ENCODE measurements at regions not wholly inside any gene's neighbourhood (a gene's known extent, or its start where the extent isn't known, plus 50 kb on each side); places are given as distances from the start of the nearest gene placed in this dataset.
"Not testable (repeated sequence)": the region's sequence is repeated elsewhere in the genome, so short reads cannot be mapped to it uniquely, and the experiment has no call there.

DNA sequence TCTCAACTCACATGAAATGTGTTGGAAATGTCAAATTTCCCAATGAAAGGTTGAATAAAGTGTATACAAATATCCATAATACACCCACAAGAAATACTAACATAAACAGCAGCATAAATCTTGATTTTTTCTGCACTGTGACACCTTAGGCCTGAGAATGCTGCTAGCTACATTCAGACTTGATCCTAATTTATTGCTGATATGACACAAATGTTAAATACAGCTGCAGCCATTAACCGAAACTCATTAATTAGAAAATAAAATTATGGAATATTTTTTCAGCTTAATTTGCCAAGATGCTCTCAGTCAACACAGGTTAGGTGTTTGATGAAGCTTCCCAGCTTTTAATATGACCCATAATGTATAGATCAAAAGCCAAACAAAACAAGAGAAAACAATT, 914.3 kb upstream of the C9orf72 start:
- H3K4me1 ChIP-seq: no peaks in the 10 kb centered on the region
- H3K4me3 ChIP-seq (ENCODE audit: low read depth, low read length): no peak overlapping the region
- DNase-seq: no peak
- no peaks in the 10 kb centered on the region for H3K9me3 ChIP-seq
- H3K36me3 ChIP-seq: no peaks in the 10 kb centered on the region
- no peak for TF ChIP-seq CTCF (IDR thresholded peaks at IDR 0.05; ENCODE audit: low read depth, low read length)
- H3K27me3 ChIP-seq: no peaks in the 10 kb centered on the region

DNA sequence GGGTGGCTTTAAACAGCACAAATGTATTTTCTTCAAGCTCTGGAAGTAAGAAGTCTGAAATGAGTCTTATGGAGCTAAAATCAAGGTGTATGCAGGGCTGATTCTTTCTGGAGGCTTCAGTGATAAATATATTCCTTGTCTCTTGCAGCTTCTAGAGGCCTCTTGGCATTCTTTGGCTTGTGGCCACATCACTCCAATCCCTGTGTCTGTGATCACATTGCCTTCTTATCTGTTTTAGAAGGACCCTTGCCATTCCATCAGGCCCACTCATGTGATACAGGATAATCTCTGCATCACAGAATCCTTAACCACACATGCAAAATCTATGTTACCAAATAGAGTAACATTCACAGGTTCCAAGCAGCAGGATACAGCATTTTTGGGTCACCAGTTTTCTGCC, 917.8 kb upstream of the C9orf72 start:
- Histone ChIP-seq H3K9me3 (no peaks in the 10 kb centered on the region), H3K4me3 (ENCODE audit: low read depth, low read length) (no peak overlapping the region), H3K36me3 (no peaks in the 10 kb centered on the region), H3K27me3 (no peaks in the 10 kb centered on the region), H3K4me1 (no peaks in the 10 kb centered on the region)
- TF ChIP-seq CTCF (IDR thresholded peaks at IDR 0.05; ENCODE audit: low read depth, low read length): no peak
- DNase-seq: no peak

DNA sequence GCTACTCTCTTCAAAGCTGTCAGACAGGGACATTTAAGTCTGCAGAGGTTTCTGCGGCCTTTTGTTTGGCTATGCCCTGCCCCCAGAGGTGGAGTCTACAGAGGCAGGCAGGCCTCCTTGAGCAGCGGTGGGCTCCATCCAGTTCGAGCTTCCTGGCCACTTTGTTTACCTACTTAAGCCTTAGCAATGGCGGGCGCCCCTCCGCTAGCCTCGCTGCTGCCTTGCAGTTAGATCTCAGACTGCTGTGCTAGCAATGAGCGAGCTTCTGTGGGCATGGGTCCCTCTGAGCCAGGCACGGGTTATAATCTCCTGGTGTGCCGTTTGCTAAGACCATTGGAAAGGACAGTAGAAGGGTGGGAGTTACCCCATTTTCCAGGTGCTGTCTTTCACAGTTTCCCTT, 924.9 kb upstream of the C9orf72 start:
- H3K4me3 ChIP-seq (ENCODE audit: low read depth, low read length); H3K36me3 ChIP-seq; H3K27me3 ChIP-seq; DNase-seq; H3K4me1 ChIP-seq; H3K9me3 ChIP-seq: not testable (repeated sequence)

DNA sequence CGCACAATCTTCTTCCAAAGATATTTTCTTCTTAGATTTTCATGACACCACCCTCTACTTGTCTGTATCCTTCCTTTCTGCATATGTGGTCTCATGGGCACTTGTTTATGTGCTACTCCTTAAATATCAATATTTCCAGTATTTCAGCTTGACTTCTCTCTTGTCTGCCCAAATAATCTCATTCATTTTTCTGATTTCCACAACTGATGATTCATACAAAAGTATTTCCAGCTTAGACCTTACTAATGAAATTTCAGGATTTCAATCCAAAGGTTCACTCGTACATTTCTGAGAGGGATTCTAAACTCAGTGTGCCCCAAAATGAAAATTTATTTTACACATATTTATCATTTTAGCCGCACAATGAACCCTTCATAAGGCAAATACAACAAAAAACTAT, 928.9 kb upstream of the C9orf72 start:
- no peak for TF ChIP-seq CTCF (IDR thresholded peaks at IDR 0.05; ENCODE audit: low read depth, low read length)
- Histone ChIP-seq H3K9me3 (no peaks in the 10 kb centered on the region), H3K4me3 (ENCODE audit: low read depth, low read length) (no peak overlapping the region), H3K36me3 (no peaks in the 10 kb centered on the region), H3K27me3 (no peaks in the 10 kb centered on the region), H3K4me1 (no peaks in the 10 kb centered on the region)
- no peak for DNase-seq

DNA sequence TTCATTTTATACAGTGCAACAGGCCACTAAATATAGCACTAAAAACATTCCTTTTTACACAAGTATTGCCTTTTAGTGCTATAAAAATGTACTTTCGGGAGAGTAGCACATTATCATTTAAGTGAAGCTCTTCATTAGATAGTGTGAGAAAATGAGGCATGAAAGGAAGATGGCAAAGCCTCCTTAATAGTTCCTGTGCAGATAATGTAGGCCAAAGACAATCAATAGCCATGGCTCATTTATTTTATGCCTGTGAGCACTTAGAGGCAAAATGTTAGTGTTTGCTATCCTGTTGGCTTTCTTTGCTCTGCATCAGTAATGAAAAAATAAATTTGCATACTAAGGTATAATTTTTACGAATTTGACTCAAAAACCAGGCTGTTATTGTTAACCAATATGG, 929.5 kb upstream of the C9orf72 start:
- H3K36me3 ChIP-seq: no peaks in the 10 kb centered on the region
- TF ChIP-seq CTCF (IDR thresholded peaks at IDR 0.05; ENCODE audit: low read depth, low read length): no peak
- no peak overlapping the region for H3K4me3 ChIP-seq (ENCODE audit: low read depth, low read length)
- no peaks in the 10 kb centered on the region for H3K27me3 ChIP-seq
- no peaks in the 10 kb centered on the region for H3K9me3 ChIP-seq
- DNase-seq: no peak
- no peaks in the 10 kb centered on the region for H3K4me1 ChIP-seq

- Histone ChIP-seq H3K36me3 (no peaks in the 10 kb centered on the region), H3K4me3 (ENCODE audit: low read depth, low read length) (no peak overlapping the region), H3K4me1 (no peaks in the 10 kb centered on the region), H3K9me3 (no peaks in the 10 kb centered on the region), H3K27me3 (no peaks in the 10 kb centered on the region)
- no peak for DNase-seq
- TF ChIP-seq CTCF (IDR thresholded peaks at IDR 0.05; ENCODE audit: low read depth, low read length): no peak
Observed at GRCh38 chr9:28503573-28503972, 930.3 kb upstream of the C9orf72 start.

DNA sequence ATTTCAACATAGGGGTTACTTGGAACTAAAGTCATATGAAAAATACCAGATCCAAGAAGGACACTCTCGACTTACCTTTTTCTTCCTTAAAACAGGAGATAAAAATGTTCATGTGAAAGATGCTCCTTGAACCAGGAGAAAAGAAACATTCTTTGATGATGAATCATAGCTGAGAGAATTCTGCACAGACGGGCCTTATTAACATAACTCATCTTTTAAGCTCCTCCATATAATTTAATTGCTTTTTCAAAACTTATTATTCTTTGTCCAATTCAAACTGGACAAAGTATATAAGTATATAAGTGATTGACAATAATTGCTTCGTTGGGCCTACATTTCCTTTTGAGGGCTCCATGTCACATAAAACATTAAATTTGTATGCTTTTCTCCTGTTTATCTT, 945.2 kb upstream of the C9orf72 start:
- no peaks in the 10 kb centered on the region for H3K36me3 ChIP-seq
- H3K4me1 ChIP-seq: peaks cover 3% of the 10 kb centered on the region; the same call in 1 of the 2 replicates
- no peaks in the 10 kb centered on the region for H3K9me3 ChIP-seq
- no peak overlapping the region for H3K4me3 ChIP-seq (ENCODE audit: low read depth, low read length)
- no peak for DNase-seq
- no peak for TF ChIP-seq CTCF (IDR thresholded peaks at IDR 0.05; ENCODE audit: low read depth, low read length)
- no peaks in the 10 kb centered on the region for H3K27me3 ChIP-seq

DNA sequence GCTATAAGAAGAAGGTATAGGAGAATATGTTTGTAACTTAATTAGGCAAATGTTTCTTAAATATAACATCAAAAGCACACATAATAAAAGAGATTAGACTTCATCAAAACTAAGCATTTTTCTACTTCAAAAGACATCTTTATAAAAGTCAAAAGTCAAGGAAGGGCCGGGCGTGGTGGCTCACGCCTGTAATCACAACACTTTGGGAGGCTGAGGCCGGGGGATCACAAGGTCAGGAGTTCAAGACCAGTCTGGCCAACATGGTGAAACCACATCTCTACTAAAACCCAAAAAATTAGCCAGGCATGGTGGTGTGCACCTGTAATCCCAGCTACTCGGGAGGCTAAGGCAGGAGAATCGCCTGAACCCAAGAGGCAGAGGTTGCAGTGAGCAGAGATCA, 951.0 kb upstream of the C9orf72 start:
- H3K9me3 ChIP-seq; H3K4me1 ChIP-seq; DNase-seq; H3K27me3 ChIP-seq; H3K4me3 ChIP-seq (ENCODE audit: low read depth, low read length); H3K36me3 ChIP-seq: not testable (repeated sequence)
